ENCODE measurements at regions not wholly inside any gene's neighbourhood (a gene's known extent, or its start where the extent isn't known, plus 50 kb on each side); places are given as distances from the start of the nearest gene placed in this dataset.

GRCh38 chr12:84072961-84073360 is 839.6 kb downstream of the SLC6A15 start:
- Histone ChIP-seq H3K4me3 (no peak overlapping the region), H3K9me3 (no peaks in the 10 kb centered on the region; the same call in 2 of the 3 replicates), H3K4me2 (no peak overlapping the region), H3K27ac (no peak overlapping the region), H3K4me1 (no peaks in the 10 kb centered on the region)
- no peak for FAIRE-seq
- POLR2A ChIA-PET = interaction anchor here (0.6 kb wide), 1 partner anchor 818 kb away, joined by 4 read pairs; no protein-coding TSS in a partner anchor
- TF ChIP-seq RFX5 (IDR thresholded peaks at IDR 0.05) (no peak), SREBF2 (IDR thresholded peaks at IDR 0.05) (no peak), NFE2L2 (conservative IDR thresholded peaks at IDR 0.05; ENCODE audit: low read length) (no peak), JUNB (IDR thresholded peaks at IDR 0.05) (no peak), EHMT2 (IDR thresholded peaks at IDR 0.05; ENCODE audit: low read depth) (no peak), E2F6 (IDR thresholded peaks at IDR 0.05; ENCODE audit: borderline replicate concordance, low read depth) (no peak), GATA3 (IDR thresholded peaks at IDR 0.05; ENCODE audit: borderline replicate concordance) (no peak)
- CTCF ChIA-PET = no interaction called here
- DNase-seq (ENCODE audit: low read depth in 1 of 2, low spot score in 1 of 2) = no peak
- ATAC-seq = no peak

GRCh38 chr12:84070292-84070691 is 842.3 kb downstream of the SLC6A15 start:
- FAIRE-seq (no peak), DNase-seq (ENCODE audit: low read depth in 1 of 2, low spot score in 1 of 2) (no peak), ATAC-seq (no peak)
- H3K4me1 ChIP-seq = no peaks in the 10 kb centered on the region
- TF ChIP-seq RCOR1 (IDR thresholded peaks at IDR 0.05; ENCODE audit: low read depth, low read length) (no peak), PBX3 (IDR thresholded peaks at IDR 0.05) (no peak), NPAS2 (CRISPR knock-in tag; IDR thresholded peaks at IDR 0.05; ENCODE audit: borderline replicate concordance) (no peak), BHLHE40 (IDR thresholded peaks at IDR 0.05; ENCODE audit: low read depth, low read length) (no peak), USF2 (IDR thresholded peaks at IDR 0.05) (no peak), FOSL2 (IDR thresholded peaks at IDR 0.05) (no peak), FOSL2 (CRISPR knock-in tag; IDR thresholded peaks at IDR 0.05) (no peak), POLR2A (IDR thresholded peaks at IDR 0.05; ENCODE audit: low read length) (no peak), RAD21 (conservative IDR thresholded peaks at IDR 0.05 in 1 of 2, IDR thresholded peaks at IDR 0.05 in 1 of 2) (no peak), HOXA7 (CRISPR knock-in tag; IDR thresholded peaks at IDR 0.05) (no peak), HMGXB4 (CRISPR knock-in tag; IDR thresholded peaks at IDR 0.05; ENCODE audit: borderline replicate concordance) (no peak), RFX5 (IDR thresholded peaks at IDR 0.05) (no peak), TFCP2L1 (CRISPR knock-in tag; IDR thresholded peaks at IDR 0.05) (no peak), HOXB5 (CRISPR knock-in tag; IDR thresholded peaks at IDR 0.05) (no peak), CHD4 (IDR thresholded peaks at IDR 0.05; ENCODE audit: borderline replicate concordance) (no peak), ELK1 (IDR thresholded peaks at IDR 0.05; ENCODE audit: low read depth, low read length) (no peak), MAZ (IDR thresholded peaks at IDR 0.05; ENCODE audit: borderline replicate concordance, low read depth, low read length) (no peak), JUNB (IDR thresholded peaks at IDR 0.05) (no peak)
- 37% methylated on average over 4 of the region's 4 CpGs for WGBS (ENCODE audit: missing lambda C conversion rate)
- CTCF ChIA-PET = no interaction called here
- no peak overlapping the region for H3K27ac ChIP-seq
- H3K9me3 ChIP-seq = no peaks in the 10 kb centered on the region; the same call in 2 of the 3 replicates
- POLR2A ChIA-PET = no interaction called here
- no peak overlapping the region for H3K4me2 ChIP-seq
- no peak overlapping the region for H3K4me3 ChIP-seq

Data from A549 (cell line).